ENCODE measurements at regions not wholly inside any gene's neighbourhood (a gene's known extent, or its start where the extent isn't known, plus 50 kb on each side); places are given as distances from the start of the nearest gene placed in this dataset.

DNA sequence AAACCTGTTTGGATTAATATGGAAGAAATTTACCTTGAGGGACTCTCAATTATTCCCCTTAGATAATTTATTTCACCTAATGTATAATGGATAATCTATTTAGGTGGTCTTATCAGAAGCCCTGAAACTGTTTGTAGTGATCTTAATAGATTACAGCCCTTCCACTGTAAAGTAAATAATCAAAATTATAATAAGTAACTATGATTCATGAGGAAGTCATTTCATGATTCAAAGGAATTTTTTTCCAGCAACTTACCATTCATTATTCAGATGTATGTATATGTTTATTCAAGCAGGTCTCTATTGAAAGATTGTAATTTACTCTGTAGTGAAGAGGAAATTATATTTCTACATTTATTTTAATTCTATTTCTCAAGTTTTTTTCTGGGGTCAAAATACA, 250.6 kb upstream of the ROBO1 start:
- DNase-seq: no peak
- Histone ChIP-seq H3K27ac (no peak overlapping the region), H3K9me3 (ENCODE audit: severe bottlenecking) (no peaks in the 10 kb centered on the region), H3K4me3 (ENCODE audit: low read depth, low read length) (no peak overlapping the region), H3K36me3 (no peaks in the 10 kb centered on the region), H3K27me3 (ENCODE audit: insufficient read depth, low read depth, severe bottlenecking) (no peaks in the 10 kb centered on the region)
- TF ChIP-seq, protein P1, sequence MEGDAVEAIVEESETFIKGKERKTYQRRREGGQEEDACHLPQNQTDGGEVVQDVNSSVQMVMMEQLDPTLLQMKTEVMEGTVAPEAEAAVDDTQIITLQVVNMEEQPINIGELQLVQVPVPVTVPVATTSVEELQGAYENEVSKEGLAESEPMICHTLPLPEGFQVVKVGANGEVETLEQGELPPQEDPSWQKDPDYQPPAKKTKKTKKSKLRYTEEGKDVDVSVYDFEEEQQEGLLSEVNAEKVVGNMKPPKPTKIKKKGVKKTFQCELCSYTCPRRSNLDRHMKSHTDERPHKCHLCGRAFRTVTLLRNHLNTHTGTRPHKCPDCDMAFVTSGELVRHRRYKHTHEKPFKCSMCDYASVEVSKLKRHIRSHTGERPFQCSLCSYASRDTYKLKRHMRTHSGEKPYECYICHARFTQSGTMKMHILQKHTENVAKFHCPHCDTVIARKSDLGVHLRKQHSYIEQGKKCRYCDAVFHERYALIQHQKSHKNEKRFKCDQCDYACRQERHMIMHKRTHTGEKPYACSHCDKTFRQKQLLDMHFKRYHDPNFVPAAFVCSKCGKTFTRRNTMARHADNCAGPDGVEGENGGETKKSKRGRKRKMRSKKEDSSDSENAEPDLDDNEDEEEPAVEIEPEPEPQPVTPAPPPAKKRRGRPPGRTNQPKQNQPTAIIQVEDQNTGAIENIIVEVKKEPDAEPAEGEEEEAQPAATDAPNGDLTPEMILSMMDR (IDR thresholded peaks at IDR 0.05; ENCODE audit: low read depth, low read length): no peak

GRCh38 chr3:80017369-80017768, 249.6 kb upstream of the ROBO1 start:
- Histone ChIP-seq H3K36me3 (no peaks in the 10 kb centered on the region), H3K27ac (no peak overlapping the region), H3K4me3 (ENCODE audit: low read depth, low read length) (no peak overlapping the region), H3K9me3 (ENCODE audit: severe bottlenecking) (no peaks in the 10 kb centered on the region), H3K27me3 (ENCODE audit: insufficient read depth, low read depth, severe bottlenecking) (no peaks in the 10 kb centered on the region)
- TF ChIP-seq, protein P1 (IDR thresholded peaks at IDR 0.05; ENCODE audit: low read depth, low read length): no peak
- DNase-seq: no peak

DNA sequence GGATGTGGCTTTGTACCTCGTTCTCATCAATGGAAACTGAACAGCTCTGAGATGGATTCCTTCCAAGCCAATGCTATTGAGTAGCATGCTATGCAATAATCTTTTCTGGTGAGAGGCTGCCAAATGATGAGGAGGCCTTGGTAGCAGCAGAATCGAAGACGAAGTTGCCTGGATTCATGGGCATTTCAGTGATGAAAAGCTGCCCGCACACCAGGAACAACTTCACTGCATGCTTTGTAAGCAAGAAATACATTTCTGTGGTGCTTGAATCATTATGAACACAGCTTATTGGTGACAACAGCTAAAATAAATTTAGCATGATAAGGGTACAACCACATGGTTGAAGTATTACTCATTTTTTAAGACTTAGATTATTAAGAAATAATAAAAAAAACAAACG, 246.8 kb upstream of the ROBO1 start:
- H3K9me3 ChIP-seq (ENCODE audit: severe bottlenecking): no peaks in the 10 kb centered on the region
- H3K27me3 ChIP-seq (ENCODE audit: insufficient read depth, low read depth, severe bottlenecking): no peaks in the 10 kb centered on the region
- DNase-seq: no peak
- TF ChIP-seq, protein P1 (IDR thresholded peaks at IDR 0.05; ENCODE audit: low read depth, low read length): no peak
- no peak overlapping the region for H3K27ac ChIP-seq
- no peaks in the 10 kb centered on the region for H3K36me3 ChIP-seq
- H3K4me3 ChIP-seq (ENCODE audit: low read depth, low read length): no peak overlapping the region

DNA sequence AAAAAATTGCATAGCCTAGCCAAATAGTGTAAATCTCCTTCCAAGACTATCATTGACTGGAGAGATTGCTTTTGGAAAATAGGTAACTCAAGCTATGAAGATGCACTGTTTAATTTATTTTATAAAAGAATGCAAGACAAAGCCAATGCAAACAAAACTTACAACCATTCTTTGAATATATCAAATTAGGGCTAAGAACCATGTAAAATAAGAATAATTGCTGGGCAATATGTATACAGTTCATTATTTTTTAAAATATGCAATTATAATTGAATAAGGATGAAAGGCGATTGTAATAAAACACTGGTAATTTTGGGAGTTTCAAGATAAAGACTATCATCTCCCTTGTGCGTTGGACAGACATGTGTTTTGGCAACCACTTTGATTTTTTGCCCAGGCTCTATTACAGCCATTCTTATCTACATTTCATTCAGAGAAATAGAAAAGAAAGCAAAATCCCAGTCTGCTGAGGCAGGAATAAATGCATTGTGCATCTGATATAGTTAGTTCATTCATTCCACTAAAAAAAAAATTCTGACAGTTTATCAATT, 242.3 kb upstream of the ROBO1 start:
- TF ChIP-seq, protein P1 (IDR thresholded peaks at IDR 0.05; ENCODE audit: low read depth, low read length): no peak
- DNase-seq: no peak
- H3K9me3 ChIP-seq (ENCODE audit: severe bottlenecking): no peaks in the 10 kb centered on the region
- no peak overlapping the region for H3K4me3 ChIP-seq (ENCODE audit: low read depth, low read length)
- no peaks in the 10 kb centered on the region for H3K36me3 ChIP-seq
- no peak overlapping the region for H3K27ac ChIP-seq
- no peaks in the 10 kb centered on the region for H3K27me3 ChIP-seq (ENCODE audit: insufficient read depth, low read depth, severe bottlenecking)

GRCh38 chr3:80007522-80007921, 239.7 kb upstream of the ROBO1 start:
- Histone ChIP-seq H3K4me3 (ENCODE audit: low read depth, low read length) (no peak overlapping the region), H3K9me3 (ENCODE audit: severe bottlenecking) (no peaks in the 10 kb centered on the region), H3K27ac (no peak overlapping the region), H3K36me3 (no peaks in the 10 kb centered on the region), H3K27me3 (ENCODE audit: insufficient read depth, low read depth, severe bottlenecking) (no peaks in the 10 kb centered on the region)
- no peak for DNase-seq
- TF ChIP-seq, protein P1 (IDR thresholded peaks at IDR 0.05; ENCODE audit: low read depth, low read length): no peak

GRCh38 chr3:80006315-80006714, 238.5 kb upstream of the ROBO1 start:
- no peak for DNase-seq
- no peaks in the 10 kb centered on the region for H3K36me3 ChIP-seq

More at GRCh38 chr3:80006315-80006714, 238.5 kb upstream of the ROBO1 start:
- TF ChIP-seq, protein P1 (IDR thresholded peaks at IDR 0.05; ENCODE audit: low read depth, low read length): no peak
- no peaks in the 10 kb centered on the region for H3K9me3 ChIP-seq (ENCODE audit: severe bottlenecking)
- H3K4me3 ChIP-seq (ENCODE audit: low read depth, low read length): no peak overlapping the region
- H3K27ac ChIP-seq: no peak overlapping the region
- H3K27me3 ChIP-seq (ENCODE audit: insufficient read depth, low read depth, severe bottlenecking): no peaks in the 10 kb centered on the region
